Cardiac muscle cell (in vitro differentiated cells and primary cell): ENCODE measurements at regions not wholly inside any gene's neighbourhood (a gene's known extent, or its start where the extent isn't known, plus 50 kb on each side); places are given as distances from the start of the nearest gene placed in this dataset.

ENCODE experiments used
- DNase-seq, 2 donors: peaks; one replicate each; pipeline versions ENCODE4 v3.0.0 to v3.0.0-alpha.2; 2010 to 2017; ENCODE audit warnings: low read depth in 1 of 2, low spot score in 1 of 2
- H3K27ac ChIP-seq: fragments of 200-600 bp; sonication (generic); 2 replicates; pipeline ENCODE4 v1.5.1; 2016
- H3K27me3 ChIP-seq: fragments of 200-600 bp; sonication (generic); 2 replicates; pipeline ENCODE4 v1.6.0; 2016; ENCODE audit warnings: control low read depth
- H3K36me3 ChIP-seq: fragments of 200-600 bp; sonication (generic); 2 replicates; pipeline ENCODE4 v1.5.1; 2016; ENCODE audit warnings: control low read depth
- H3K4me1 ChIP-seq: fragments of 200-600 bp; sonication (generic); 2 replicates; pipeline ENCODE4 v1.8.1; 2017; ENCODE audit warnings: low read depth, mild to moderate bottlenecking, mixed run types
- H3K4me3 ChIP-seq: fragments of 200-600 bp; sonication (generic); 2 replicates; pipeline ENCODE4 v1.5.1; 2016; ENCODE audit warnings: mild to moderate bottlenecking
- H3K9me3 ChIP-seq: fragments of 200-600 bp; sonication (generic); 2 replicates; pipeline ENCODE4 v1.5.1; 2017; ENCODE audit warnings: low read depth, mild to moderate bottlenecking, control low read depth
- TF ChIP-seq, protein P1 (sequence below): IDR thresholded peaks from 2 replicates; pipeline ENCODE4 v1.5.1; 2012; ENCODE audit warnings: low read depth, mild to moderate bottlenecking, low read length

DNA sequence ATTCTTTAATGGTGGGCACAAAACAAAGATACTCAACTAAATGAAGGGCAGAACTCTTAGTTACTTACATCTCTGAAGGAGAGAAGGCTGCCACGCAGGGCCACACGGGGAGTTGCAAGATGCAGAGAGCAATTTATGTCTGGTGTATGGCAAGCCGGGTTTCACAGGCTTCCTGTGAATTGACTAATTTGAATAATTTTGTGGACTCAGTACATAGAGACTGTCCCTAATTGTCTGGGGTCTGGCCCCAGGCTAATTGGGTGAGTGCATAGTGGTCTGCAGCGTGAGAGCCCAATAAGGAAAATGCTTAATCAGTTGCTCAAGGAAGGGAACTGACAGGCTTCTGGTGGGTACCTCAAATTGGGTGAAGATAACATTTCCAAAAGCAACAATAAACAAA, 205.7 kb downstream of the OTOR start:
- H3K9me3 ChIP-seq = peaks cover 5% of the 10 kb centered on the region
- peak overlapping the region; percentile 26 for H3K27ac ChIP-seq
- DNase-seq = no peak
- no peaks in the 10 kb centered on the region for H3K27me3 ChIP-seq
- no peak overlapping the region for H3K4me3 ChIP-seq
- TF ChIP-seq, protein P1, sequence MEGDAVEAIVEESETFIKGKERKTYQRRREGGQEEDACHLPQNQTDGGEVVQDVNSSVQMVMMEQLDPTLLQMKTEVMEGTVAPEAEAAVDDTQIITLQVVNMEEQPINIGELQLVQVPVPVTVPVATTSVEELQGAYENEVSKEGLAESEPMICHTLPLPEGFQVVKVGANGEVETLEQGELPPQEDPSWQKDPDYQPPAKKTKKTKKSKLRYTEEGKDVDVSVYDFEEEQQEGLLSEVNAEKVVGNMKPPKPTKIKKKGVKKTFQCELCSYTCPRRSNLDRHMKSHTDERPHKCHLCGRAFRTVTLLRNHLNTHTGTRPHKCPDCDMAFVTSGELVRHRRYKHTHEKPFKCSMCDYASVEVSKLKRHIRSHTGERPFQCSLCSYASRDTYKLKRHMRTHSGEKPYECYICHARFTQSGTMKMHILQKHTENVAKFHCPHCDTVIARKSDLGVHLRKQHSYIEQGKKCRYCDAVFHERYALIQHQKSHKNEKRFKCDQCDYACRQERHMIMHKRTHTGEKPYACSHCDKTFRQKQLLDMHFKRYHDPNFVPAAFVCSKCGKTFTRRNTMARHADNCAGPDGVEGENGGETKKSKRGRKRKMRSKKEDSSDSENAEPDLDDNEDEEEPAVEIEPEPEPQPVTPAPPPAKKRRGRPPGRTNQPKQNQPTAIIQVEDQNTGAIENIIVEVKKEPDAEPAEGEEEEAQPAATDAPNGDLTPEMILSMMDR = no peak
- H3K4me1 ChIP-seq = peaks cover 22% of the 10 kb centered on the region
- H3K36me3 ChIP-seq = no peaks in the 10 kb centered on the region

DNA sequence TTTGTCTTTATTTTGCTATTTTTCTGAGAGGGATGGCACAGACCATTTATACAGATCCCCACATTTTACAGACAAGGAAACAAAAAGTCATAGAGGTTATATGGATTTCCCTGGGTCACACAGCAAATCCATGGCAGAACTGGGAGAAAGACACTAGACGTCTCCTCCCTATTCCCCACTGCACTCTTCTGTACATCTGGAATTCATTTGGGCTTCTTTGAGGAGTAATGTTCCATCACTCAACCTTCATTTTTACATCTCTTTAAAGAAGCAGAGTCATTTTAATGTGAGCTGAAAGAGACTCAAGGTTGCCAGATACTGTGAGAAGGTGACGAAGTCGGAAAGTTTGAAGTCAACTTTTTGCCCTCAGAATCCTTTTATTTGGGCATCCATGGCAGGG, 207.3 kb downstream of the OTOR start:
- H3K27ac ChIP-seq = no peak overlapping the region
- H3K4me1 ChIP-seq = peaks cover 22% of the 10 kb centered on the region
- no peak overlapping the region for H3K4me3 ChIP-seq
- no peaks in the 10 kb centered on the region for H3K27me3 ChIP-seq
- H3K9me3 ChIP-seq = no peaks in the 10 kb centered on the region
- DNase-seq = no peak
- no peaks in the 10 kb centered on the region for H3K36me3 ChIP-seq
- TF ChIP-seq, protein P1 = no peak

DNA sequence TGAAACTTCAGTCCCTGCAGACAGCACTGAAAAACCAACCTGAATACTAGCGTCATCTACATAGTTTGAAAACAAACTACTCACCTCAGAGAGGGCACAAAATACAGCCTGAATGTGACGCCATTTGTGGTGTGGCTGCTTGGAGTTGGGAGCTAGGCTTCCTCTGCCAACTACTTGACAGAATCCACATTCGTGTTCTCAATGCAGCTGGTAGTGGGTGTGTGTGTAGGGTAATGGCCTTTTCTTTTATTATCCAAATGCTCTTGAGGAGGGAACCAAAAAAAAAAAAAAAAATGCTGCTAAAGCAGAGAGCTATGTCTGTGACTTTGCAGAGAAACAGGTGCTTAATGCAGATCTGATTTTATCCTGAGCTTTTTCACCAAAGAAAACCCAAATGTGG, 207.8 kb downstream of the OTOR start:
- no peak overlapping the region for H3K4me3 ChIP-seq
- H3K9me3 ChIP-seq = no peaks in the 10 kb centered on the region
- DNase-seq = no peak
- no peak overlapping the region for H3K27ac ChIP-seq
- no peaks in the 10 kb centered on the region for H3K36me3 ChIP-seq
- H3K4me1 ChIP-seq = peaks cover 22% of the 10 kb centered on the region
- TF ChIP-seq, protein P1 = no peak
- H3K27me3 ChIP-seq = no peaks in the 10 kb centered on the region

DNA sequence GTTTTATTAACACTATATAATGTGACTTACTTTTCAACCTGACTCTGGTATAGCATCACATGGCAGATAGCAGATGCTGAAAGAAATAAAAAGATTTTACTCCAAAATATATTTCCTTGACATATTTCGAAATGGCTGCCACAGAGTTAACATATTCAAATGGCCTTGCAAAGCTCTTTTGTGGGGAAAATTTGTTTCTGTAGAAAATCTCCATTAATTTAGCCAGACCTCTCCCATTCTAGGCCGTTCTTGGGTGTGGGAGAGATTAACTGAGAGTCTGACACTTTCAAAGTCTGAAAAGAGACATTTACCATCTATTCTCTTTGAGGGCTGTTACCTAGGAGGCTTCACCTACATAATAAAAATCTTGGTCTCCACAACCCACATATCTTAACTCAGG, 217.2 kb downstream of the OTOR start:
- Histone ChIP-seq H3K4me1 (no peaks in the 10 kb centered on the region), H3K27me3 (no peaks in the 10 kb centered on the region), H3K9me3 (no peaks in the 10 kb centered on the region), H3K4me3 (no peak overlapping the region), H3K36me3 (no peaks in the 10 kb centered on the region), H3K27ac (no peak overlapping the region)
- TF ChIP-seq, protein P1 = no peak
- DNase-seq = no peak

DNA sequence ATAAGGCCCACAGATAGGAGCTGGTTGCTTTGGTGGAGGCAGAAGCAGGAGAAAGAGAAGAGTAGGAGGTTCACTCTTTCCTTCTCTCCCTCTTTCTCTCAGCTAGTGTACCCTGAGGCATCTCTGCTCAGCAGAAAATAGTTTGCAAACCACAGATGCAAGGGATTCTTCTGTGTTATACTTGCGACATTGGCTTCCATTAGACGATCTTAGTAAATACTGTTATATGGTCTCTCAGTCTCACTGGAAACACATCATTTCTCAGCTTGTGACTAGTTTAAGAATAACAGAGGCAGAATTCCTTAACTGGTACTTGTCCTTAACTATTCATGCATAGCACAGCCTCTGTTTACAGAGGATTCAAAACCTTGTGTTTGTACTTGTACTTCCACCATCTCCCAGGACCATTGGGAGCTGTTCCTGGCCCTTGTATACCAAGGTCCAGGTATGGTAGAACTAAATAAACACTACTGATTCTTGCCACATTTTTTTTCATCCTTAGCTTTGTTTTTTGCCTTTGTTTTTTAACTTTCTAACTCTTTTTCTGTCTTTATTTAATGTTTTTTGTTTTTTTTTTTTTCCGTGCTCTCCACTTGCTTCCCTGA, 218.2 kb downstream of the OTOR start:
- H3K27me3 ChIP-seq = no peaks in the 10 kb centered on the region
- H3K27ac ChIP-seq = no peak overlapping the region
- H3K36me3 ChIP-seq = no peaks in the 10 kb centered on the region
- no peak for DNase-seq
- no peaks in the 10 kb centered on the region for H3K4me1 ChIP-seq
- TF ChIP-seq, protein P1 = no peak
- no peak overlapping the region for H3K4me3 ChIP-seq
- no peaks in the 10 kb centered on the region for H3K9me3 ChIP-seq

DNA sequence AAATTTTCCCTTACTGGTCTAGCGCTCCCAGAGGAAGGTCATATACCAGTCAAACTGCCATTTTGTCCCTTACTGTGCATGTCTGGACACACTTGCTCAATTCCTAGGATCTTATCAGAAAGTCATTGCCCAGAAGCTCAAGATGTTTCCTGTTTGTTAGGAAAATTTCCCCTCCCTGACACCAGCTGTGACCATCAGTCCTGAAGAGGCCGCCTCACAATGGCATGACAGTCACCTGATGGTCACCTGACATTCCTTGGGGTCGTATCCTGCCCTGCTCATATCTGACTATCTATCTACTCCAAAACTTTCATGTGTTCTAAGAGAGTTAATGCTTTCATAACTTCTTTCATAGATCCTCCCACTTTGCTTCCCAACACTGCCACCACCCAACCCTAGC, 219.9 kb downstream of the OTOR start:
- Histone ChIP-seq H3K4me3 (no peak overlapping the region), H3K36me3 (no peaks in the 10 kb centered on the region)

More for the DNA sequence above, 219.9 kb downstream of the OTOR start:
- H3K27ac ChIP-seq = no peak overlapping the region
- DNase-seq = no peak
- no peaks in the 10 kb centered on the region for H3K4me1 ChIP-seq
- no peaks in the 10 kb centered on the region for H3K9me3 ChIP-seq
- no peaks in the 10 kb centered on the region for H3K27me3 ChIP-seq
- TF ChIP-seq, protein P1 = no peak
